ENCODE measurements at regions not wholly inside any gene's neighbourhood (a gene's known extent, or its start where the extent isn't known, plus 50 kb on each side); places are given as distances from the start of the nearest gene placed in this dataset.

- DNase-seq (ENCODE audit: low spot score): no peak
These were observed 52.6 kb upstream of the RUFY1 start for GRCh38 chr5:179497636-179498340.

GRCh38 chr5:179495906-179496455, 54.4 kb upstream of the RUFY1 start:
- peak; percentile 9 for DNase-seq (ENCODE audit: low spot score)

GRCh38 chr5:179494774-179495526, 55.4 kb upstream of the RUFY1 start:
- no peak for DNase-seq (ENCODE audit: low spot score)

- no peak for DNase-seq (ENCODE audit: low spot score)
These were observed 61.4 kb upstream of the RUFY1 start for GRCh38 chr5:179488975-179489374.

- no peak for DNase-seq (ENCODE audit: low spot score)
These were observed 61.9 kb upstream of the RUFY1 start for GRCh38 chr5:179488491-179488890.

GRCh38 chr5:179487145-179487544, 63.2 kb upstream of the RUFY1 start:
- no peak for DNase-seq (ENCODE audit: low spot score)

GRCh38 chr5:179486596-179487051, 63.7 kb upstream of the RUFY1 start:
- no peak for DNase-seq (ENCODE audit: low spot score)

GRCh38 chr5:179485845-179486575, 64.3 kb upstream of the RUFY1 start:
- DNase-seq (ENCODE audit: low spot score): no peak

- no peak for DNase-seq (ENCODE audit: low spot score)
These were observed 65.6 kb upstream of the RUFY1 start for GRCh38 chr5:179484761-179485160.

GRCh38 chr5:179484201-179484600, 66.2 kb upstream of the RUFY1 start:
- no peak for DNase-seq (ENCODE audit: low spot score)

GRCh38 chr5:179478624-179479023, 71.7 kb upstream of the RUFY1 start:
- DNase-seq (ENCODE audit: low spot score): no peak

GRCh38 chr5:179475208-179475751, 75.1 kb upstream of the RUFY1 start:
- DNase-seq (ENCODE audit: low spot score): no peak

GRCh38 chr5:179472641-179473040, 77.7 kb upstream of the RUFY1 start:
- DNase-seq (ENCODE audit: low spot score): no peak

- no peak for DNase-seq (ENCODE audit: low spot score)
These were observed 78.2 kb upstream of the RUFY1 start for GRCh38 chr5:179472174-179472573.

- DNase-seq (ENCODE audit: low spot score): no peak
These were observed 80.2 kb upstream of the RUFY1 start for GRCh38 chr5:179470201-179470600.

GRCh38 chr5:179468696-179469095, 81.7 kb upstream of the RUFY1 start:
- no peak for DNase-seq (ENCODE audit: low spot score)

GRCh38 chr5:179467441-179467840, 82.9 kb upstream of the RUFY1 start:
- DNase-seq (ENCODE audit: low spot score): no peak

- DNase-seq (ENCODE audit: low spot score): no peak
These were observed 85.7 kb upstream of the RUFY1 start for GRCh38 chr5:179464631-179465030.

- no peak for DNase-seq (ENCODE audit: low spot score)
These were observed 88.3 kb upstream of the RUFY1 start for GRCh38 chr5:179462040-179462439.

- DNase-seq (ENCODE audit: low spot score): no peak
These were observed 88.8 kb upstream of the RUFY1 start for GRCh38 chr5:179461576-179461975.

GRCh38 chr5:179459771-179460170, 90.6 kb upstream of the RUFY1 start:
- DNase-seq (ENCODE audit: low spot score): no peak

- no peak for DNase-seq (ENCODE audit: low spot score)
These were observed 92.7 kb upstream of the RUFY1 start for GRCh38 chr5:179457612-179458011.

Data from HT-29 (cell line).